CD4-positive, alpha-beta T cell (primary cell): ENCODE measurements at regions not wholly inside any gene's neighbourhood (a gene's known extent, or its start where the extent isn't known, plus 50 kb on each side); places are given as distances from the start of the nearest gene placed in this dataset.

ENCODE experiments used
- ATAC-seq: fragments of 200-7000 bp; cut with Tn5 transposase; one replicate; pipeline ENCODE4 v1.10.0; 2022; ENCODE audit warnings: mild to moderate bottlenecking; ENCODE audit not compliant: poor library complexity
- CTCF ChIA-PET: fragments of 350-600 bp; sonication (Branson Sonifier 250); formaldehyde crosslinking; loops from one replicate; lab custom pipeline; 2021; ENCODE audit warnings: antibody characterized with exemption, inconsistent platforms; lab: Charles Lee
- POLR2A ChIA-PET: fragments of 350-600 bp; sonication (Branson Sonifier 250); formaldehyde crosslinking; loops from one replicate; lab custom pipeline; 2021; ENCODE audit warnings: antibody characterized with exemption, inconsistent platforms; lab: Charles Lee
- DNase-seq, 14 experiments: peaks; one replicate each; pipeline ENCODE4 v3.0.0-alpha.2; 2013 to 2020; ENCODE audit warnings: mixed read lengths in 2 of 14
- H3K27ac ChIP-seq, 2 donors: one replicate each; pipeline versions ENCODE4 v1.5.1 to v1.7.0; 2013; ENCODE audit warnings: low read length in 2 of 2, low read depth in 1 of 2, mild to moderate bottlenecking in 1 of 2
- H3K27me3 ChIP-seq, 2 experiments: 1 replicate in 1 of 2; 2 replicates in 1 of 2; pipeline versions ENCODE4 v1.6.1 to v1.7.0; 2013; ENCODE audit warnings: low read length in 2 of 2, control low read depth in 1 of 2, mild to moderate bottlenecking in 1 of 2, moderate library complexity in 1 of 2; ENCODE audit not compliant: insufficient read depth in 2 of 2, control insufficient read depth in 1 of 2
- H3K36me3 ChIP-seq: one replicate; pipeline ENCODE4 v1.6.1; 2013; ENCODE audit warnings: low read length, control low read depth; ENCODE audit not compliant: insufficient read depth
- H3K4me1 ChIP-seq: one replicate; pipeline ENCODE4 v1.6.1; 2013; ENCODE audit warnings: low read length, control low read depth; ENCODE audit not compliant: insufficient read depth
- H3K4me3 ChIP-seq: one replicate; pipeline ENCODE4 v1.5.1; 2013; ENCODE audit warnings: mild to moderate bottlenecking, low read length, moderate library complexity
- H3K9me3 ChIP-seq, 2 experiments: 1 replicate in 1 of 2; 2 replicates in 1 of 2; pipeline versions ENCODE4 v1.6.1 to v1.7.0; 2013; ENCODE audit warnings: low read length in 2 of 2, mild to moderate bottlenecking in 2 of 2, control low read depth in 1 of 2, moderate library complexity in 1 of 2; ENCODE audit not compliant: control insufficient read depth in 1 of 2, insufficient read depth in 1 of 2
- H3K27ac Mint-ChIP-seq: one replicate; pipeline ENCODE4 v1.8.0; 2020; ENCODE audit warnings: mixed read lengths
- H3K27me3 Mint-ChIP-seq: one replicate; pipeline ENCODE4 v1.8.0; 2021; ENCODE audit warnings: mixed read lengths
- H3K36me3 Mint-ChIP-seq: one replicate; pipeline ENCODE4 v1.8.0; 2021; ENCODE audit warnings: low read depth, mixed read lengths
- H3K4me1 Mint-ChIP-seq: one replicate; pipeline ENCODE4 v1.8.0; 2021; ENCODE audit warnings: low read depth, mixed read lengths
- H3K4me3 Mint-ChIP-seq: one replicate; pipeline ENCODE4 v1.8.0; 2020; ENCODE audit warnings: mild to moderate bottlenecking, mixed read lengths
- H3K9me3 Mint-ChIP-seq: one replicate; pipeline ENCODE4 v1.8.0; 2020; ENCODE audit warnings: mixed read lengths
- intact Hi-C, 2 experiments: fragments of 100-400 bp; cut with DNase I in 1 of 2; cut with micrococcal nuclease in 1 of 2; formaldehyde crosslinking; loops; one replicate each; pipeline versions ENCODE4 v1.15.1 to v1.9.0; 2023 to 2025; cut with DNase I, micrococcal nuclease
- TF ChIP-seq, protein P1 (sequence below): fragments of 200-600 bp; IDR thresholded peaks from one replicate; pipeline ENCODE4 v1.8.0; 2022; ENCODE audit warnings: antibody characterized with exemption, mild to moderate bottlenecking

- Mint-ChIP-seq H3K36me3 (no peaks in the 10 kb centered on the region), H3K27ac (no peak overlapping the region), H3K27me3 (peaks cover 38% of the 10 kb centered on the region), H3K4me1 (no peaks in the 10 kb centered on the region), H3K9me3 (no peaks in the 10 kb centered on the region), H3K4me3 (no peak overlapping the region)
- no peaks in the 10 kb centered on the region for H3K9me3 ChIP-seq
- H3K4me3 ChIP-seq: no peak overlapping the region
- ChIA-PET CTCF (no interaction called here), POLR2A (no interaction called here)
- peaks cover 5 to 12% of the 10 kb centered on the region in 2 experiments for H3K27me3 ChIP-seq
- H3K36me3 ChIP-seq: no peaks in the 10 kb centered on the region
- no peak for ATAC-seq
- no peak overlapping the region for H3K27ac ChIP-seq
- no peak for DNase-seq
- intact Hi-C loops: no loop called here
- no peaks in the 10 kb centered on the region for H3K4me1 ChIP-seq
- TF ChIP-seq, protein P1, sequence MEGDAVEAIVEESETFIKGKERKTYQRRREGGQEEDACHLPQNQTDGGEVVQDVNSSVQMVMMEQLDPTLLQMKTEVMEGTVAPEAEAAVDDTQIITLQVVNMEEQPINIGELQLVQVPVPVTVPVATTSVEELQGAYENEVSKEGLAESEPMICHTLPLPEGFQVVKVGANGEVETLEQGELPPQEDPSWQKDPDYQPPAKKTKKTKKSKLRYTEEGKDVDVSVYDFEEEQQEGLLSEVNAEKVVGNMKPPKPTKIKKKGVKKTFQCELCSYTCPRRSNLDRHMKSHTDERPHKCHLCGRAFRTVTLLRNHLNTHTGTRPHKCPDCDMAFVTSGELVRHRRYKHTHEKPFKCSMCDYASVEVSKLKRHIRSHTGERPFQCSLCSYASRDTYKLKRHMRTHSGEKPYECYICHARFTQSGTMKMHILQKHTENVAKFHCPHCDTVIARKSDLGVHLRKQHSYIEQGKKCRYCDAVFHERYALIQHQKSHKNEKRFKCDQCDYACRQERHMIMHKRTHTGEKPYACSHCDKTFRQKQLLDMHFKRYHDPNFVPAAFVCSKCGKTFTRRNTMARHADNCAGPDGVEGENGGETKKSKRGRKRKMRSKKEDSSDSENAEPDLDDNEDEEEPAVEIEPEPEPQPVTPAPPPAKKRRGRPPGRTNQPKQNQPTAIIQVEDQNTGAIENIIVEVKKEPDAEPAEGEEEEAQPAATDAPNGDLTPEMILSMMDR: no peak
Observed at GRCh38 chr9:86508208-86508903, 154.1 kb upstream of the TUT7 start.

DNA sequence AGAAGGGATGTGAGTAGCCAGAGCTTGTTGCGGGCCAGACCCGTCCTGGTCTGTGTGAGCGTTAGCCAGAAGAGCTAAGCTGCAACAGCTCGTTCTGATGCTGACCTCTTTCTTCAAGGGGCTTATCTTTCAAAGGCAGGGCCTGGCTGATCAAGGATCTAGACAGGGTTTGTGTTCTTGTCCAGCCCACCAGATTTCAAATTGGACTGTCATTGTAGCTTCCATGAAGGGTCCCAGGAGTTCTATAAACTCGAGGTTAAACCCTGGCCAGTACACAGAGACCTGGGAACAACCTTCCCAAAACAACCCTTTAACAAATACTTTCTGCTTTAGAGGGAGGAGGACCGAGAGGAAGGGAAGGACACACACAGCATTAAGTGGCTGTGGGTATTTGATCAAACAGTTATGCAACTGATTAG lies 153.0 kb upstream of the TUT7 start:
- Histone ChIP-seq H3K4me3 (no peak overlapping the region), H3K4me1 (no peaks in the 10 kb centered on the region), H3K27me3 (peaks cover 5 to 13% of the 10 kb centered on the region in 2 experiments), H3K36me3 (no peaks in the 10 kb centered on the region), H3K9me3 (no peaks in the 10 kb centered on the region), H3K27ac (no peak overlapping the region)
- ChIA-PET CTCF (no interaction called here), POLR2A (no interaction called here)
- no peak overlapping the region for H3K27ac Mint-ChIP-seq
- intact Hi-C loops: no loop called here
- TF ChIP-seq, protein P1: no peak
- no peaks in the 10 kb centered on the region for H3K9me3 Mint-ChIP-seq
- no peaks in the 10 kb centered on the region for H3K4me1 Mint-ChIP-seq
- H3K36me3 Mint-ChIP-seq: no peaks in the 10 kb centered on the region
- no peak for ATAC-seq
- DNase-seq: no peak
- peaks cover 45% of the 10 kb centered on the region for H3K27me3 Mint-ChIP-seq
- no peak overlapping the region for H3K4me3 Mint-ChIP-seq

DNA sequence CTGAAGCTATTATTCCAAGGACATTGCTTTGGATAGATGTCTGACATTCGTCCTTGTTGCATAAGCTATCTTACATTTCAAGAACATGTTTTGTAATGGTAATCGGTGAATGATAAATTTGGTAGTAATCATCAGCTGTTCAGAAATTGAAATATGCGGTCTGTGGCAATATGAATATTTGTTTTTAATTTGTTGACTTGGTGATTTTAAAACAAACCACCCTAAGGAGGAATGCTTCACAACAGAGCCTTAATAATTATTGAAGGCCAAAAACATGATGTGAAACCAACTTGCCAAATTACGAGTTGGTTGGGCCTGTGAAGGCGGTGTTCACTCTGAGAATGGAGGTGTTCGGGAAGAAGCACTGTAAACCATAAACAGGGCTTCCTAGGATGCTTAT lies 149.7 kb upstream of the TUT7 start:
- DNase-seq (no peak), ATAC-seq (no peak)
- ChIA-PET CTCF (no interaction called here), POLR2A (no interaction called here)
- no peak overlapping the region for H3K27ac ChIP-seq
- peaks cover 5 to 13% of the 10 kb centered on the region in 2 experiments for H3K27me3 ChIP-seq
- H3K4me3 ChIP-seq: no peak overlapping the region
- Mint-ChIP-seq H3K27ac (no peak overlapping the region), H3K9me3 (no peaks in the 10 kb centered on the region), H3K4me1 (no peaks in the 10 kb centered on the region), H3K36me3 (no peaks in the 10 kb centered on the region), H3K4me3 (no peak overlapping the region), H3K27me3 (peaks cover 59% of the 10 kb centered on the region)
- intact Hi-C loops: no loop called here
- H3K4me1 ChIP-seq: no peaks in the 10 kb centered on the region
- H3K36me3 ChIP-seq: no peaks in the 10 kb centered on the region
- H3K9me3 ChIP-seq: no peaks in the 10 kb centered on the region
- TF ChIP-seq, protein P1: no peak
